ENCODE measurements at regions not wholly inside any gene's neighbourhood (a gene's known extent, or its start where the extent isn't known, plus 50 kb on each side); places are given as distances from the start of the nearest gene placed in this dataset.

DNA sequence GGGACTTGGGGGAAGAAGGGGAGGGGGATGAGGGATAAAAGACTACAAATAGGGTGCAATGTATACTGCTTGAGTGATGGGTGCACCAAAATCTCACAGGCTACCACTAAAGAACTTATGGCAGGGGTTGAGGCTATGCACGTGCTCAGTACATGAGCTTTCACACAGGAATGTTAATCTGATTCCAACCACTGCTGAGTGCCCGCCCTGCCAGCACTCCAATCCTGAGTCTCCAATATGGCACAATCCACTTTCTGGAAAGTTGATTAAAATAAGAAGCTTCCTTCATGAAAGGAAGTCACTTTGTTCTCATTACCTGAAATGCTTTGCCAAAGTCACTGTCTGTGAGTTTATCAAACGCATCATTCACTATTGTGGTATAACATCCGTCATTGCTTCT is 463.0 kb downstream of the IRS2 start:
- TF ChIP-seq, protein P1, sequence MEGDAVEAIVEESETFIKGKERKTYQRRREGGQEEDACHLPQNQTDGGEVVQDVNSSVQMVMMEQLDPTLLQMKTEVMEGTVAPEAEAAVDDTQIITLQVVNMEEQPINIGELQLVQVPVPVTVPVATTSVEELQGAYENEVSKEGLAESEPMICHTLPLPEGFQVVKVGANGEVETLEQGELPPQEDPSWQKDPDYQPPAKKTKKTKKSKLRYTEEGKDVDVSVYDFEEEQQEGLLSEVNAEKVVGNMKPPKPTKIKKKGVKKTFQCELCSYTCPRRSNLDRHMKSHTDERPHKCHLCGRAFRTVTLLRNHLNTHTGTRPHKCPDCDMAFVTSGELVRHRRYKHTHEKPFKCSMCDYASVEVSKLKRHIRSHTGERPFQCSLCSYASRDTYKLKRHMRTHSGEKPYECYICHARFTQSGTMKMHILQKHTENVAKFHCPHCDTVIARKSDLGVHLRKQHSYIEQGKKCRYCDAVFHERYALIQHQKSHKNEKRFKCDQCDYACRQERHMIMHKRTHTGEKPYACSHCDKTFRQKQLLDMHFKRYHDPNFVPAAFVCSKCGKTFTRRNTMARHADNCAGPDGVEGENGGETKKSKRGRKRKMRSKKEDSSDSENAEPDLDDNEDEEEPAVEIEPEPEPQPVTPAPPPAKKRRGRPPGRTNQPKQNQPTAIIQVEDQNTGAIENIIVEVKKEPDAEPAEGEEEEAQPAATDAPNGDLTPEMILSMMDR (IDR thresholded peaks at IDR 0.05), result no peak
- TF ChIP-seq POLR2A (IDR thresholded peaks at IDR 0.05), result no peak
